ENCODE measurements at regions not wholly inside any gene's neighbourhood (a gene's known extent, or its start where the extent isn't known, plus 50 kb on each side); places are given as distances from the start of the nearest gene placed in this dataset.

DNA sequence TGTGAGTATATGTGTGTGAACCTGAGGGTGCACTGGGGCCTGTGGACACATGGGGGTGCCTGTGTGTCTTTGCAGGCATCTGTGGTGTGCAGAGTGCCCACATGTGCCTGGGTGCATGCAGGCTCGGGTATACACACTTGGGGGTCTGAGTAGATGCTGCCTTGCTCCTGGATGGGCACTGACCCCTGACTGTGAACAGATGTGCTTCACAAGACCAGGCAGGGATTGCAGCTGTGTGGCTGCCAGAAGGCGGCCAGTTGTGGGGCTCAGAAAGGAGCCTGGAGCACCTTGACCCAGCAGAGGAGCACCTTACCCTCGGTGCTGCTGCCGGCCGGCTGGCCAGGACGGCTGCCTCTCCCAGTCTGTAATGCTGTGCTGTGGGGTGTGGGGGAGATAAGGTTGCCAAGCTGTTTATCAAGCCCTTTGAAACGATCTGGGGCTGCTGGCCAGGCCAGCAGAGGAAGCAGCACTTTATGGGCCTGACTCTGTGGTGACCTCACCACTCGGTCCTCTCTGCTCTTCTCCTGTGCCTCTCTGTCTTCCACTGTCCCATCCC, 55.5 kb upstream of the MRPS22 start (continued):
- TF ChIP-seq JUN (IDR thresholded peaks at IDR 0.05; ENCODE audit: borderline replicate concordance, low read depth, low read length) (peak; percentile 80; the same call in 1 of the 2 replicates), JUN (CRISPR knock-in tag; IDR thresholded peaks at IDR 0.05; ENCODE audit: borderline replicate concordance) (no peak), DMBX1 (CRISPR knock-in tag; IDR thresholded peaks at IDR 0.05; ENCODE audit: borderline replicate concordance) (peak; percentile 71), ZKSCAN8 (CRISPR knock-in tag; IDR thresholded peaks at IDR 0.05) (no peak), FOS (IDR thresholded peaks at IDR 0.05; ENCODE audit: extremely low read depth, insufficient read length) (no peak), PTTG1 (tag; IDR thresholded peaks at IDR 0.05; ENCODE audit: low read depth) (no peak), ETV6 (IDR thresholded peaks at IDR 0.05; ENCODE audit: borderline replicate concordance in 1 of 2, low read depth in 2 of 2, low read length in 1 of 2) (no peak), ETV6 (CRISPR knock-in tag; IDR thresholded peaks at IDR 0.05; ENCODE audit: borderline replicate concordance) (no peak), BRF1 (IDR thresholded peaks at IDR 0.05; ENCODE audit: borderline replicate concordance, extremely low read depth, insufficient read length) (no peak), SREBF1 (IDR thresholded peaks at IDR 0.05; ENCODE audit: borderline replicate concordance, low read depth, low read length) (no peak), NELFE (IDR thresholded peaks at IDR 0.05; ENCODE audit: insufficient read depth, insufficient read length) (no peak), RBM14 (IDR thresholded peaks at IDR 0.05; ENCODE audit: borderline replicate concordance, insufficient read depth, low read depth, low read length) (no peak), RBM17 (IDR thresholded peaks at IDR 0.05; ENCODE audit: borderline replicate concordance, low read depth, low read length) (no peak), PTBP1 (IDR thresholded peaks at IDR 0.05; ENCODE audit: low read depth, low read length) (0 out of 2 replicates have a peak, but pooled peaks have one; percentile 37), MYBL2 (IDR thresholded peaks at IDR 0.05; ENCODE audit: low read depth) (no peak), MYBL2 (CRISPR knock-in tag; IDR thresholded peaks at IDR 0.05; ENCODE audit: borderline replicate concordance) (no peak), TEAD4 (IDR thresholded peaks at IDR 0.05; ENCODE audit: low read length) (peak; percentile 92), TEAD4 (CRISPR knock-in tag; IDR thresholded peaks at IDR 0.05; ENCODE audit: borderline replicate concordance) (no peak), ZNF668 (CRISPR knock-in tag; IDR thresholded peaks at IDR 0.05) (no peak), CSDE1 (IDR thresholded peaks at IDR 0.05) (no peak), ZNF282 (CRISPR knock-in tag; IDR thresholded peaks at IDR 0.05) (no peak), CREB1 (IDR thresholded peaks at IDR 0.05) (0 out of 2 replicates have a peak, but pooled peaks have one; percentile 27), CREB1 (CRISPR knock-in tag; IDR thresholded peaks at IDR 0.05) (no peak)
- TF ChIP-seq, protein P1, sequence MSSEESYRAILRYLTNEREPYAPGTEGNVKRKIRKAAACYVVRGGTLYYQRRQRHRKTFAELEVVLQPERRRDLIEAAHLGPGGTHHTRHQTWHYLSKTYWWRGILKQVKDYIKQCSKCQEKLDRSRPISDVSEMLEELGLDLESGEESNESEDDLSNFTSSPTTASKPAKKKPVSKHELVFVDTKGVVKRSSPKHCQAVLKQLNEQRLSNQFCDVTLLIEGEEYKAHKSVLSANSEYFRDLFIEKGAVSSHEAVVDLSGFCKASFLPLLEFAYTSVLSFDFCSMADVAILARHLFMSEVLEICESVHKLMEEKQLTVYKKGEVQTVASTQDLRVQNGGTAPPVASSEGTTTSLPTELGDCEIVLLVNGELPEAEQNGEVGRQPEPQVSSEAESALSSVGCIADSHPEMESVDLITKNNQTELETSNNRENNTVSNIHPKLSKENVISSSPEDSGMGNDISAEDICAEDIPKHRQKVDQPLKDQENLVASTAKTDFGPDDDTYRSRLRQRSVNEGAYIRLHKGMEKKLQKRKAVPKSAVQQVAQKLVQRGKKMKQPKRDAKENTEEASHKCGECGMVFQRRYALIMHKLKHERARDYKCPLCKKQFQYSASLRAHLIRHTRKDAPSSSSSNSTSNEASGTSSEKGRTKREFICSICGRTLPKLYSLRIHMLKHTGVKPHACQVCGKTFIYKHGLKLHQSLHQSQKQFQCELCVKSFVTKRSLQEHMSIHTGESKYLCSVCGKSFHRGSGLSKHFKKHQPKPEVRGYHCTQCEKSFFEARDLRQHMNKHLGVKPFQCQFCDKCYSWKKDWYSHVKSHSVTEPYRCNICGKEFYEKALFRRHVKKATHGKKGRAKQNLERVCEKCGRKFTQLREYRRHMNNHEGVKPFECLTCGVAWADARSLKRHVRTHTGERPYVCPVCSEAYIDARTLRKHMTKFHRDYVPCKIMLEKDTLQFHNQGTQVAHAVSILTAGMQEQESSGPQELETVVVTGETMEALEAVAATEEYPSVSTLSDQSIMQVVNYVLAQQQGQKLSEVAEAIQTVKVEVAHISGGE (CRISPR knock-in tag; IDR thresholded peaks at IDR 0.05) = no peak
- TF ChIP-seq, protein P2, sequence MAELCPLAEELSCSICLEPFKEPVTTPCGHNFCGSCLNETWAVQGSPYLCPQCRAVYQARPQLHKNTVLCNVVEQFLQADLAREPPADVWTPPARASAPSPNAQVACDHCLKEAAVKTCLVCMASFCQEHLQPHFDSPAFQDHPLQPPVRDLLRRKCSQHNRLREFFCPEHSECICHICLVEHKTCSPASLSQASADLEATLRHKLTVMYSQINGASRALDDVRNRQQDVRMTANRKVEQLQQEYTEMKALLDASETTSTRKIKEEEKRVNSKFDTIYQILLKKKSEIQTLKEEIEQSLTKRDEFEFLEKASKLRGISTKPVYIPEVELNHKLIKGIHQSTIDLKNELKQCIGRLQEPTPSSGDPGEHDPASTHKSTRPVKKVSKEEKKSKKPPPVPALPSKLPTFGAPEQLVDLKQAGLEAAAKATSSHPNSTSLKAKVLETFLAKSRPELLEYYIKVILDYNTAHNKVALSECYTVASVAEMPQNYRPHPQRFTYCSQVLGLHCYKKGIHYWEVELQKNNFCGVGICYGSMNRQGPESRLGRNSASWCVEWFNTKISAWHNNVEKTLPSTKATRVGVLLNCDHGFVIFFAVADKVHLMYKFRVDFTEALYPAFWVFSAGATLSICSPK (IDR thresholded peaks at IDR 0.05; ENCODE audit: borderline replicate concordance) = no peak
